GM23338 (cell line): ENCODE measurements at regions not wholly inside any gene's neighbourhood (a gene's known extent, or its start where the extent isn't known, plus 50 kb on each side); places are given as distances from the start of the nearest gene placed in this dataset.

Experiments
- CREB1 ChIP-seq: fragments of 250-450 bp; sonication (Bioruptor Pico); IDR thresholded peaks from 2 replicates; pipeline ENCODE4 v1.5.0; 2020; ENCODE audit warnings: low read depth, mild to moderate bottlenecking, moderate library complexity
- EZH2 ChIP-seq: fragments of 200-600 bp; sonication (generic); IDR thresholded peaks from one replicate; pipeline ENCODE4 v1.8.0; 2017; ENCODE audit warnings: antibody characterized with exemption, mild to moderate bottlenecking, low read depth; ENCODE audit not compliant: unreplicated experiment
- EZH2phosphoT487 ChIP-seq: fragments of 200-600 bp; sonication (generic); IDR thresholded peaks from one replicate; pipeline ENCODE4 v1.8.1; 2018; ENCODE audit warnings: antibody characterized with exemption; ENCODE audit not compliant: unreplicated experiment
- JUNB ChIP-seq: IDR thresholded peaks from one replicate; pipeline ENCODE4 v1.6.1; 2016; ENCODE audit warnings: antibody characterized with exemption; ENCODE audit not compliant: unreplicated experiment
- NANOG ChIP-seq: IDR thresholded peaks from 2 replicates; pipeline ENCODE4 v1.6.1; 2016; ENCODE audit warnings: antibody characterized with exemption, borderline replicate concordance
- POLR2AphosphoS5 ChIP-seq: IDR thresholded peaks from 2 replicates; pipeline ENCODE4 v1.6.1; 2016; ENCODE audit warnings: antibody characterized with exemption, low read depth
- STAT1 ChIP-seq: IDR thresholded peaks from one replicate; pipeline ENCODE4 v1.6.1; 2016; ENCODE audit warnings: antibody characterized with exemption; ENCODE audit not compliant: unreplicated experiment
- ZNF114 ChIP-seq: fragments of 250-450 bp; sonication (Bioruptor Pico); IDR thresholded peaks from 2 replicates; pipeline ENCODE4 v1.5.0; 2020; ENCODE audit warnings: mild to moderate bottlenecking, moderate library complexity
- TF ChIP-seq, protein P1 (sequence below), 2 experiments: fragments of 200-600 bp in 1 of 2; sonication (generic) in 1 of 2; conservative IDR thresholded peaks; 2 replicates each; pipeline versions ENCODE4 v1.5.1 to v1.6.1; 2016 to 2017; ENCODE audit warnings: antibody characterized with exemption in 2 of 2, low read depth in 2 of 2, mild to moderate bottlenecking in 2 of 2, moderate library complexity in 1 of 2
- TF ChIP-seq, protein P2 (sequence below): IDR thresholded peaks from 2 replicates; pipeline ENCODE4 v1.6.1; 2016; ENCODE audit warnings: antibody characterized with exemption
- TF ChIP-seq, protein P3 (sequence below): IDR thresholded peaks from one replicate; pipeline ENCODE4 v1.6.1; 2018; ENCODE audit warnings: antibody characterized with exemption; ENCODE audit not compliant: unreplicated experiment
- TF ChIP-seq, protein P4 (sequence below): fragments of 250-450 bp; sonication (Bioruptor Pico); IDR thresholded peaks from 2 replicates; pipeline ENCODE4 v1.5.0; 2020; ENCODE audit warnings: mild to moderate bottlenecking, moderate library complexity

DNA sequence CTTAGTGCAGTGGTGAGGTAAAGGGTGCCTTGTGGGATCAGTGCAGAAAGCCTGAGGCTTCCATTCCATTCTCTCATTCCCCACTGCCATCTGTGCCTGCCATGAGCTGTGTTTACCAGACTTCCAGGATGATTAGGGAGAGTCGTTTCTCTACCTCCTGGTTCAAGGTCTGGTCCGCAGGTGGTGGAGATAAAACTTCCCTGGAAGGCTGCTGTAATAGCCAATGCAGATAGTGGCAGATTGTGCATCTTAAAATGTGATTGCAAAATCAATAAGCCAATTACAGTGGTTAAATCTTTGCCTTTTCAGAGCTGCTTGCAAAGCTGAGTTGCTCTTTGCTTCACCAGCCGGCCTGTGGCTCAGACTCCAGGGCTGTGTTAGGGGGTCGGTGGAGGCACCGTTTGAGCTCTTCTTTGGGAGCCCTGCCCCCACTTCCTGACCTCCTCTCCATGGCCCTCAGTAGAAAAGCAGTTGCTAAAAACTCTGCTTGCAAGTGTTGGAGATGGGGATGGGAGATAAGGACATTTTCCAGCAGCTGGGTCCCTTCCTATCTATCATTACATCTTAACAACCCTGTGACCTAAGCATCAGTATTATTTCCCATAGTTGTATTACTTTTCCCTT is 95.2 kb upstream of the HS6ST1 start:
- TF ChIP-seq, protein P1, sequence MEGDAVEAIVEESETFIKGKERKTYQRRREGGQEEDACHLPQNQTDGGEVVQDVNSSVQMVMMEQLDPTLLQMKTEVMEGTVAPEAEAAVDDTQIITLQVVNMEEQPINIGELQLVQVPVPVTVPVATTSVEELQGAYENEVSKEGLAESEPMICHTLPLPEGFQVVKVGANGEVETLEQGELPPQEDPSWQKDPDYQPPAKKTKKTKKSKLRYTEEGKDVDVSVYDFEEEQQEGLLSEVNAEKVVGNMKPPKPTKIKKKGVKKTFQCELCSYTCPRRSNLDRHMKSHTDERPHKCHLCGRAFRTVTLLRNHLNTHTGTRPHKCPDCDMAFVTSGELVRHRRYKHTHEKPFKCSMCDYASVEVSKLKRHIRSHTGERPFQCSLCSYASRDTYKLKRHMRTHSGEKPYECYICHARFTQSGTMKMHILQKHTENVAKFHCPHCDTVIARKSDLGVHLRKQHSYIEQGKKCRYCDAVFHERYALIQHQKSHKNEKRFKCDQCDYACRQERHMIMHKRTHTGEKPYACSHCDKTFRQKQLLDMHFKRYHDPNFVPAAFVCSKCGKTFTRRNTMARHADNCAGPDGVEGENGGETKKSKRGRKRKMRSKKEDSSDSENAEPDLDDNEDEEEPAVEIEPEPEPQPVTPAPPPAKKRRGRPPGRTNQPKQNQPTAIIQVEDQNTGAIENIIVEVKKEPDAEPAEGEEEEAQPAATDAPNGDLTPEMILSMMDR (conservative IDR thresholded peaks at IDR 0.05; ENCODE audit: low read depth in 2 of 2): no peak
- TF ChIP-seq EZH2phosphoT487 (no peak), POLR2AphosphoS5 (no peak), CREB1 (CRISPR knock-in tag) (no peak), EZH2 (no peak), ZNF114 (no peak), STAT1 (no peak), JUNB (no peak), NANOG (no peak)
- TF ChIP-seq, protein P2, sequence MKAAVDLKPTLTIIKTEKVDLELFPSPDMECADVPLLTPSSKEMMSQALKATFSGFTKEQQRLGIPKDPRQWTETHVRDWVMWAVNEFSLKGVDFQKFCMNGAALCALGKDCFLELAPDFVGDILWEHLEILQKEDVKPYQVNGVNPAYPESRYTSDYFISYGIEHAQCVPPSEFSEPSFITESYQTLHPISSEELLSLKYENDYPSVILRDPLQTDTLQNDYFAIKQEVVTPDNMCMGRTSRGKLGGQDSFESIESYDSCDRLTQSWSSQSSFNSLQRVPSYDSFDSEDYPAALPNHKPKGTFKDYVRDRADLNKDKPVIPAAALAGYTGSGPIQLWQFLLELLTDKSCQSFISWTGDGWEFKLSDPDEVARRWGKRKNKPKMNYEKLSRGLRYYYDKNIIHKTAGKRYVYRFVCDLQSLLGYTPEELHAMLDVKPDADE: no peak
- TF ChIP-seq, protein P3, sequence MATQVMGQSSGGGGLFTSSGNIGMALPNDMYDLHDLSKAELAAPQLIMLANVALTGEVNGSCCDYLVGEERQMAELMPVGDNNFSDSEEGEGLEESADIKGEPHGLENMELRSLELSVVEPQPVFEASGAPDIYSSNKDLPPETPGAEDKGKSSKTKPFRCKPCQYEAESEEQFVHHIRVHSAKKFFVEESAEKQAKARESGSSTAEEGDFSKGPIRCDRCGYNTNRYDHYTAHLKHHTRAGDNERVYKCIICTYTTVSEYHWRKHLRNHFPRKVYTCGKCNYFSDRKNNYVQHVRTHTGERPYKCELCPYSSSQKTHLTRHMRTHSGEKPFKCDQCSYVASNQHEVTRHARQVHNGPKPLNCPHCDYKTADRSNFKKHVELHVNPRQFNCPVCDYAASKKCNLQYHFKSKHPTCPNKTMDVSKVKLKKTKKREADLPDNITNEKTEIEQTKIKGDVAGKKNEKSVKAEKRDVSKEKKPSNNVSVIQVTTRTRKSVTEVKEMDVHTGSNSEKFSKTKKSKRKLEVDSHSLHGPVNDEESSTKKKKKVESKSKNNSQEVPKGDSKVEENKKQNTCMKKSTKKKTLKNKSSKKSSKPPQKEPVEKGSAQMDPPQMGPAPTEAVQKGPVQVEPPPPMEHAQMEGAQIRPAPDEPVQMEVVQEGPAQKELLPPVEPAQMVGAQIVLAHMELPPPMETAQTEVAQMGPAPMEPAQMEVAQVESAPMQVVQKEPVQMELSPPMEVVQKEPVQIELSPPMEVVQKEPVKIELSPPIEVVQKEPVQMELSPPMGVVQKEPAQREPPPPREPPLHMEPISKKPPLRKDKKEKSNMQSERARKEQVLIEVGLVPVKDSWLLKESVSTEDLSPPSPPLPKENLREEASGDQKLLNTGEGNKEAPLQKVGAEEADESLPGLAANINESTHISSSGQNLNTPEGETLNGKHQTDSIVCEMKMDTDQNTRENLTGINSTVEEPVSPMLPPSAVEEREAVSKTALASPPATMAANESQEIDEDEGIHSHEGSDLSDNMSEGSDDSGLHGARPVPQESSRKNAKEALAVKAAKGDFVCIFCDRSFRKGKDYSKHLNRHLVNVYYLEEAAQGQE: no peak
- TF ChIP-seq, protein P4, sequence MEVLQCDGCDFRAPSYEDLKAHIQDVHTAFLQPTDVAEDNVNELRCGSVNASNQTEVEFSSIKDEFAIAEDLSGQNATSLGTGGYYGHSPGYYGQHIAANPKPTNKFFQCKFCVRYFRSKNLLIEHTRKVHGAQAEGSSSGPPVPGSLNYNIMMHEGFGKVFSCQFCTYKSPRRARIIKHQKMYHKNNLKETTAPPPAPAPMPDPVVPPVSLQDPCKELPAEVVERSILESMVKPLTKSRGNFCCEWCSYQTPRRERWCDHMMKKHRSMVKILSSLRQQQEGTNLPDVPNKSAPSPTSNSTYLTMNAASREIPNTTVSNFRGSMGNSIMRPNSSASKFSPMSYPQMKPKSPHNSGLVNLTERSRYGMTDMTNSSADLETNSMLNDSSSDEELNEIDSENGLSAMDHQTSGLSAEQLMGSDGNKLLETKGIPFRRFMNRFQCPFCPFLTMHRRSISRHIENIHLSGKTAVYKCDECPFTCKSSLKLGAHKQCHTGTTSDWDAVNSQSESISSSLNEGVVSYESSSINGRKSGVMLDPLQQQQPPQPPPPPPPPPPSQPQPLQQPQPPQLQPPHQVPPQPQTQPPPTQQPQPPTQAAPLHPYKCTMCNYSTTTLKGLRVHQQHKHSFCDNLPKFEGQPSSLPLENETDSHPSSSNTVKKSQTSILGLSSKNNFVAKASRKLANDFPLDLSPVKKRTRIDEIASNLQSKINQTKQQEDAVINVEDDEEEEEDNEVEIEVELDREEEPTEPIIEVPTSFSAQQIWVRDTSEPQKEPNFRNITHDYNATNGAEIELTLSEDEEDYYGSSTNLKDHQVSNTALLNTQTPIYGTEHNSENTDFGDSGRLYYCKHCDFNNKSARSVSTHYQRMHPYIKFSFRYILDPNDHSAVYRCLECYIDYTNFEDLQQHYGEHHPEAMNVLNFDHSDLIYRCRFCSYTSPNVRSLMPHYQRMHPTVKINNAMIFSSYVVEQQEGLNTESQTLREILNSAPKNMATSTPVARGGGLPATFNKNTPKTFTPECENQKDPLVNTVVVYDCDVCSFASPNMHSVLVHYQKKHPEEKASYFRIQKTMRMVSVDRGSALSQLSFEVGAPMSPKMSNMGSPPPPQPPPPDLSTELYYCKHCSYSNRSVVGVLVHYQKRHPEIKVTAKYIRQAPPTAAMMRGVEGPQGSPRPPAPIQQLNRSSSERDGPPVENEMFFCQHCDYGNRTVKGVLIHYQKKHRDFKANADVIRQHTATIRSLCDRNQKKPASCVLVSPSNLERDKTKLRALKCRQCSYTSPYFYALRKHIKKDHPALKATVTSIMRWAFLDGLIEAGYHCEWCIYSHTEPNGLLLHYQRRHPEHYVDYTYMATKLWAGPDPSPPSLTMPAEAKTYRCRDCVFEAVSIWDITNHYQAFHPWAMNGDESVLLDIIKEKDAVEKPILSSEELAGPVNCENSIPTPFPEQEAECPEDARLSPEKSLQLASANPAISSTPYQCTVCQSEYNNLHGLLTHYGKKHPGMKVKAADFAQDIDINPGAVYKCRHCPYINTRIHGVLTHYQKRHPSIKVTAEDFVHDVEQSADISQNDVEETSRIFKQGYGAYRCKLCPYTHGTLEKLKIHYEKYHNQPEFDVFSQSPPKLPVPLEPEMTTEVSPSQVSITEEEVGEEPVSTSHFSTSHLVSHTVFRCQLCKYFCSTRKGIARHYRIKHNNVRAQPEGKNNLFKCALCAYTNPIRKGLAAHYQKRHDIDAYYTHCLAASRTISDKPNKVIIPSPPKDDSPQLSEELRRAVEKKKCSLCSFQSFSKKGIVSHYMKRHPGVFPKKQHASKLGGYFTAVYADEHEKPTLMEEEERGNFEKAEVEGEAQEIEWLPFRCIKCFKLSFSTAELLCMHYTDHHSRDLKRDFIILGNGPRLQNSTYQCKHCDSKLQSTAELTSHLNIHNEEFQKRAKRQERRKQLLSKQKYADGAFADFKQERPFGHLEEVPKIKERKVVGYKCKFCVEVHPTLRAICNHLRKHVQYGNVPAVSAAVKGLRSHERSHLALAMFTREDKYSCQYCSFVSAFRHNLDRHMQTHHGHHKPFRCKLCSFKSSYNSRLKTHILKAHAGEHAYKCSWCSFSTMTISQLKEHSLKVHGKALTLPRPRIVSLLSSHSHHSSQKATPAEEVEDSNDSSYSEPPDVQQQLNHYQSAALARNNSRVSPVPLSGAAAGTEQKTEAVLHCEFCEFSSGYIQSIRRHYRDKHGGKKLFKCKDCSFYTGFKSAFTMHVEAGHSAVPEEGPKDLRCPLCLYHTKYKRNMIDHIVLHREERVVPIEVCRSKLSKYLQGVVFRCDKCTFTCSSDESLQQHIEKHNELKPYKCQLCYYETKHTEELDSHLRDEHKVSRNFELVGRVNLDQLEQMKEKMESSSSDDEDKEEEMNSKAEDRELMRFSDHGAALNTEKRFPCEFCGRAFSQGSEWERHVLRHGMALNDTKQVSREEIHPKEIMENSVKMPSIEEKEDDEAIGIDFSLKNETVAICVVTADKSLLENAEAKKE (CRISPR knock-in tag): no peak
